HCT116 (cell line): ENCODE measurements at regions not wholly inside any gene's neighbourhood (a gene's known extent, or its start where the extent isn't known, plus 50 kb on each side); places are given as distances from the start of the nearest gene placed in this dataset.

Experiments
- TF ChIP-seq, protein P1 (sequence below): IDR thresholded peaks from 2 replicates; pipeline ENCODE4 v1.6.1; 2012
- TF ChIP-seq, protein P2 (sequence below), 3 experiments: fragments of 200-600 bp in 1 of 3; sonication (generic) in 1 of 3; IDR thresholded peaks in 2 of 3; conservative IDR thresholded peaks in 1 of 3; 2 replicates each; pipeline ENCODE4 v1.5.1; 2012 to 2017; ENCODE audit warnings: low read depth in 2 of 3, low read length in 2 of 3, antibody characterized with exemption in 1 of 3, borderline replicate concordance in 1 of 3, control low read depth in 1 of 3, mild to moderate bottlenecking in 1 of 3, mixed read lengths in 1 of 3, mixed run types in 1 of 3, moderate library complexity in 1 of 3; ENCODE audit not compliant: insufficient read depth in 1 of 3

DNA sequence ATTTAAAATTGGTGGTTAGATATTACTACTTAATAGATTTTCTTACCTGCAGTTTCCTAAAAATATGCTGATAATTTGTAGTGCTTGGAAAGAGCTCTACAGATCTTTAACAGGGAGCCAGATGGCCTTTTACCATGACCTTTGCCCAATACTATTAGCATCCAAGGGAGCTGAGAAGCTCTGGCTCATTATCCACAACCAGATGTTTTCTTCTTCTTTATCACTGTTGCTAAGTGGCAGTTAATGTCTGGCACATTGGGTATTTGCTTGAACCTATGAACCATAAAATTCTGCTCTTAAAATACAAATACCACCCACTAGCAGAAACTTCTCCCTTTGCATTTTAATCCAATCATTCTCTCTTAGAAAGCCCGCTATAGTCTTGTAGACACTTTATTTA, 1480.3 kb downstream of the C4orf33 start:
- TF ChIP-seq, protein P1, sequence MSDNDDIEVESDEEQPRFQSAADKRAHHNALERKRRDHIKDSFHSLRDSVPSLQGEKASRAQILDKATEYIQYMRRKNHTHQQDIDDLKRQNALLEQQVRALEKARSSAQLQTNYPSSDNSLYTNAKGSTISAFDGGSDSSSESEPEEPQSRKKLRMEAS: no peak
- TF ChIP-seq, protein P2, sequence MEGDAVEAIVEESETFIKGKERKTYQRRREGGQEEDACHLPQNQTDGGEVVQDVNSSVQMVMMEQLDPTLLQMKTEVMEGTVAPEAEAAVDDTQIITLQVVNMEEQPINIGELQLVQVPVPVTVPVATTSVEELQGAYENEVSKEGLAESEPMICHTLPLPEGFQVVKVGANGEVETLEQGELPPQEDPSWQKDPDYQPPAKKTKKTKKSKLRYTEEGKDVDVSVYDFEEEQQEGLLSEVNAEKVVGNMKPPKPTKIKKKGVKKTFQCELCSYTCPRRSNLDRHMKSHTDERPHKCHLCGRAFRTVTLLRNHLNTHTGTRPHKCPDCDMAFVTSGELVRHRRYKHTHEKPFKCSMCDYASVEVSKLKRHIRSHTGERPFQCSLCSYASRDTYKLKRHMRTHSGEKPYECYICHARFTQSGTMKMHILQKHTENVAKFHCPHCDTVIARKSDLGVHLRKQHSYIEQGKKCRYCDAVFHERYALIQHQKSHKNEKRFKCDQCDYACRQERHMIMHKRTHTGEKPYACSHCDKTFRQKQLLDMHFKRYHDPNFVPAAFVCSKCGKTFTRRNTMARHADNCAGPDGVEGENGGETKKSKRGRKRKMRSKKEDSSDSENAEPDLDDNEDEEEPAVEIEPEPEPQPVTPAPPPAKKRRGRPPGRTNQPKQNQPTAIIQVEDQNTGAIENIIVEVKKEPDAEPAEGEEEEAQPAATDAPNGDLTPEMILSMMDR (IDR thresholded peaks at IDR 0.05 in 2 of 3, conservative IDR thresholded peaks at IDR 0.05 in 1 of 3; ENCODE audit: borderline replicate concordance in 1 of 3, insufficient read depth in 1 of 3, low read depth in 2 of 3, low read length in 2 of 3): no peak
